Left ventricle myocardium inferior (tissue), 1 donor: ENCODE measurements at regions not wholly inside any gene's neighbourhood (a gene's known extent, or its start where the extent isn't known, plus 50 kb on each side); places are given as distances from the start of the nearest gene placed in this dataset.
"Not testable (repeated sequence)": the region's sequence is repeated elsewhere in the genome, so short reads cannot be mapped to it uniquely, and the experiment has no call there.

Experiments used
- DNase-seq: peaks from one replicate; pipeline ENCODE4 v3.0.0-alpha.2; 2020
- H3K27ac ChIP-seq: fragments of 200-600 bp; replicated peaks from 2 replicates; pipeline ENCODE4 v1.8.0; 2021
- H3K27me3 ChIP-seq: fragments of 200-600 bp; 2 replicates; pipeline ENCODE4 v1.8.0; 2021; ENCODE audit warnings: low read depth
- H3K36me3 ChIP-seq: fragments of 200-600 bp; 2 replicates; pipeline ENCODE4 v1.8.0; 2021
- H3K4me1 ChIP-seq: fragments of 200-600 bp; 2 replicates; pipeline ENCODE4 v1.8.0; 2021
- H3K4me3 ChIP-seq: fragments of 200-600 bp; 2 replicates; pipeline ENCODE4 v1.8.0; 2021; ENCODE audit warnings: mild to moderate bottlenecking, moderate library complexity
- H3K9me3 ChIP-seq: fragments of 200-600 bp; replicated peaks from 2 replicates; pipeline ENCODE4 v1.8.0; 2021
- intact Hi-C: fragments of 100-400 bp; cut with micrococcal nuclease; formaldehyde crosslinking; loops from one replicate; pipeline ENCODE4 v1.11.0; 2022
- TF ChIP-seq, protein P1 (sequence below): fragments of 200-600 bp; IDR thresholded peaks from 2 replicates; pipeline ENCODE4 v1.8.0; 2021; ENCODE audit warnings: antibody characterized with exemption, mild to moderate bottlenecking, borderline replicate concordance
- donor health status: DM: no; HTN: yes; CAD: no; lungs with severe emphysema.

DNA sequence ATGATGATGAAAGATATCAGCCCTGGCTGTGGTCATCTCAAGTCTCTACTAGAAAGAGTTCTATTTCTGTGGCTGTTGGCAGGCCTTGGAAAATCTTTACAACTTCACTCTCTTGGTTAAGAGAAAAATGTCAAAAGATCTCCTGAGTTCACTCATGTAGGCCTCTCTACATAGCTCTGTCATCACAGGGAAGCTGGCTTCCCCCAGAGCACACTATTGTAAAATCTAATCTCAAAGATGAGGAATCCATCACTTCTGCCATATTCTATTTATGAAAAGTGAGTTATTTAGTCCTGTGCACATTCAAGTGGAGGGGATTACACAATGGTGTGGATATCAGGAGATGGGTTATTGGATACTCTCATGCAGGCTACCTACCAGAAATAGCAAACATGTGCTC lies 388.4 kb upstream of the HS3ST1 start:
- H3K27ac ChIP-seq, result no peak overlapping the region
- no peaks in the 10 kb centered on the region for H3K9me3 ChIP-seq
- TF ChIP-seq, protein P1, sequence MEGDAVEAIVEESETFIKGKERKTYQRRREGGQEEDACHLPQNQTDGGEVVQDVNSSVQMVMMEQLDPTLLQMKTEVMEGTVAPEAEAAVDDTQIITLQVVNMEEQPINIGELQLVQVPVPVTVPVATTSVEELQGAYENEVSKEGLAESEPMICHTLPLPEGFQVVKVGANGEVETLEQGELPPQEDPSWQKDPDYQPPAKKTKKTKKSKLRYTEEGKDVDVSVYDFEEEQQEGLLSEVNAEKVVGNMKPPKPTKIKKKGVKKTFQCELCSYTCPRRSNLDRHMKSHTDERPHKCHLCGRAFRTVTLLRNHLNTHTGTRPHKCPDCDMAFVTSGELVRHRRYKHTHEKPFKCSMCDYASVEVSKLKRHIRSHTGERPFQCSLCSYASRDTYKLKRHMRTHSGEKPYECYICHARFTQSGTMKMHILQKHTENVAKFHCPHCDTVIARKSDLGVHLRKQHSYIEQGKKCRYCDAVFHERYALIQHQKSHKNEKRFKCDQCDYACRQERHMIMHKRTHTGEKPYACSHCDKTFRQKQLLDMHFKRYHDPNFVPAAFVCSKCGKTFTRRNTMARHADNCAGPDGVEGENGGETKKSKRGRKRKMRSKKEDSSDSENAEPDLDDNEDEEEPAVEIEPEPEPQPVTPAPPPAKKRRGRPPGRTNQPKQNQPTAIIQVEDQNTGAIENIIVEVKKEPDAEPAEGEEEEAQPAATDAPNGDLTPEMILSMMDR, result no peak
- H3K4me1 ChIP-seq, result no peaks in the 10 kb centered on the region
- no peaks in the 10 kb centered on the region for H3K36me3 ChIP-seq
- H3K4me3 ChIP-seq, result no peak overlapping the region
- H3K27me3 ChIP-seq, result no peaks in the 10 kb centered on the region
- intact Hi-C loops, result no loop called here
- no peak for DNase-seq

DNA sequence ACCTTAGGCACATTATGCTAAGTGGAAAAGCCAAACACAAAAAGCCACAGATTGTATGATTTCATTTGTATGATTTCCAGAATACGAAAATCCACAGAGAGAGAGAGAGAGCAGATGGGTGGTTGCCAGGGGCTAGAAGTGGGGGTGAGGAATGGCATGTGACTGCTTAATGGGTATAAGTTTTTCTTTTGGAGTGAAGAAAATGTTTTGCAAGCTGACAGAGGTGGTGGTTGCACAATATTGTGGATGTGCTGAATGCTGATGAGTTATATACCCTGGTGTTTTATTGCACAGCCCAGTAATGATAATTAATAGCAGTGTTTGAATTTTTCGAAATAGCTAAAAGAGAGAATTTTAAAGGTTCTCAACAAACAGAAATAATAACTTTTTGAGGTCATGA lies 386.1 kb upstream of the HS3ST1 start:
- no peak for DNase-seq
- no peaks in the 10 kb centered on the region for H3K9me3 ChIP-seq
- H3K4me1 ChIP-seq, result no peaks in the 10 kb centered on the region
- H3K27me3 ChIP-seq, result no peaks in the 10 kb centered on the region
- TF ChIP-seq, protein P1, result no peak
- no peak overlapping the region for H3K27ac ChIP-seq
- no peaks in the 10 kb centered on the region for H3K36me3 ChIP-seq
- intact Hi-C loops, result no loop called here
- H3K4me3 ChIP-seq, result no peak overlapping the region

DNA sequence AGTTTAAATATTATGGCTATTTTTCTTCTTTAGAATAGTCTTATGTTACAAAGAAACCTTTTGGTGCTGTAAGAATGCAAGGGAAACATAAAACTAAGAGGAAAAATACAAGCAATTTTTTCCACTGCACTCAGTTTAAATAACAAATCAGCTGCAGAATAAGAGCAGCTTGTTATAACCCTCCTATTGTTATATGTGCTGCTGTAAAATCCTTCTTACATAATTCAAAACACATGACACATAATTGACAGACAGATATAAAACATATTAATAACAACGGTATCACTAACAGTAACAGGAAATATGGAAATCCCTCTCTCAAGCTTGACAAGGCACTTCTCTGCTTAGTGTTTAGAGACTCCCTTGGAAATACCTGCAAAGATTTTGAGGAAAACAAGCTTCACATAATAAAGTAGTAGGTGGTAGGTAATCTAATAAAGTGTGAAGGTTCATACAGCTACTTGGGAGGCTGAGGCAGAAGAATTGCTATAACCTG lies 385.3 kb upstream of the HS3ST1 start:
- H3K9me3 ChIP-seq, result no peaks in the 10 kb centered on the region
- H3K36me3 ChIP-seq, result no peaks in the 10 kb centered on the region
- no peak overlapping the region for H3K27ac ChIP-seq
- no peak overlapping the region for H3K4me3 ChIP-seq
- DNase-seq, result no peak
- intact Hi-C loops, result no loop called here
- TF ChIP-seq, protein P1, result no peak
- H3K4me1 ChIP-seq, result no peaks in the 10 kb centered on the region
- no peaks in the 10 kb centered on the region for H3K27me3 ChIP-seq

GRCh38 chr4:11811521-11811920 lies 382.8 kb upstream of the HS3ST1 start:
- H3K9me3 ChIP-seq, H3K27me3 ChIP-seq, intact Hi-C loops, DNase-seq, H3K36me3 ChIP-seq, H3K27ac ChIP-seq, H3K4me3 ChIP-seq, H3K4me1 ChIP-seq: not testable (repeated sequence)

- intact Hi-C loops, result no loop called here
- Histone ChIP-seq H3K9me3 (no peaks in the 10 kb centered on the region), H3K4me3 (no peak overlapping the region), H3K27me3 (no peaks in the 10 kb centered on the region), H3K4me1 (no peaks in the 10 kb centered on the region), H3K27ac (no peak overlapping the region), H3K36me3 (no peaks in the 10 kb centered on the region)
- no peak for DNase-seq
- TF ChIP-seq, protein P1, result peak; percentile 70
These were observed 377.1 kb upstream of the HS3ST1 start for GRCh38 chr4:11805842-11806241.

DNA sequence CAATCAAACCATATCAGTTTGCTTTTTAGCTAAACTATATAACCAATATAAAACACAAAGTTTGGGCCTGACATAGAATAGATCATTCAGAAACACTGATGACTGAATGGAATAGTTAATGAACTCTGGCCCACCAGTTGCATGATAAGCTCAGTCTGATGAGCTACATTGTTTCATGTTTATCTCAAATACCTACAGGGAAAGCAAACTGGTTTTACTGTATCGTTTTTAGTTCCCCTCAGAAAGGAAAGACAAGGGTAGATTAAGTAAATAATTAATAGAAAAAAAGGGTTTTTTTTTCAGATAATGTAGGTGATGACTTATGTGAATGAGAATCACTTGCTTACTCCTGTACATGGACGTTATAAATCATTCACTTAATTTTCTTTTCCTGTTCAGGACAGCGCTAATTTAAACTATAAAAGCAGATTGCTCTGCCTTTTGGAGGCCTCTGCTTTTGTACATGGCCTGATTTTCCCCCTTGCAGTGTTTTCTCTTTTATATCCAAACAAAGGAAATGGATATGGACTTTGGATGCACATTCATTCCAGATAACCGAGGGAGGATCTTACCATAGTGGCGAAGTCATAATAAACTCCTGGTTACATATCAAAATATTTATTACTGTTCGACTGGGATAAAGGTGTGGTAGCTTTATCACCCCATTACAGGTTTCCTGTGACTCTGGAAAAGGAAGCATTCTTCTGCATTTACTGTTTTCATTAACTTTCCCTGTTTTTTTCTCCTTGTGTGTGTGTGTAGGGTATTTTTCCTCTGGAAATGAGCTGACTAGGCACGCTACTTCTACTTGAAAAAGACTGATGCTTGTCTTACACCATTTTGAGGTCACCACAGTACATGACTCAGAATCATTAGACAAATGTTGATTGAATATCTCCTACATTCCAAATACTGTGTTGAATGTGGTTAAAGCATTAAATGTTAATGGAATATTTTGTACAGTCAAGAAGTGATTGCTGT lies 373.1 kb upstream of the HS3ST1 start:
- Histone ChIP-seq H3K27me3 (no peaks in the 10 kb centered on the region), H3K4me3 (no peak overlapping the region), H3K36me3 (no peaks in the 10 kb centered on the region), H3K9me3 (peaks cover 4% of the 10 kb centered on the region), H3K27ac (no peak overlapping the region), H3K4me1 (no peaks in the 10 kb centered on the region)
- intact Hi-C loops, result no loop called here
- no peak for DNase-seq
- TF ChIP-seq, protein P1, result no peak
